HG03575 (cell line): ENCODE measurements at regions not wholly inside any gene's neighbourhood (a gene's known extent, or its start where the extent isn't known, plus 50 kb on each side); places are given as distances from the start of the nearest gene placed in this dataset.

Experiments used
- ATAC-seq: cut with Tn5 transposase; IDR thresholded peaks from one replicate; pipeline ENCODE4 v1.9.1; 2021; ENCODE audit not compliant: unreplicated experiment, insufficient number of reproducible peaks, low FRiP score; ENCODE audit errors: extremely low read depth

- ATAC-seq, result no peak
Measured at GRCh38 chr4:173899813-173900212, 369.8 kb upstream of the HAND2 start.

- no peak for ATAC-seq
Measured at GRCh38 chr4:173891072-173891471, 361.0 kb upstream of the HAND2 start.

- no peak for ATAC-seq
Measured at GRCh38 chr4:173883821-173884220, 353.8 kb upstream of the HAND2 start.

DNA sequence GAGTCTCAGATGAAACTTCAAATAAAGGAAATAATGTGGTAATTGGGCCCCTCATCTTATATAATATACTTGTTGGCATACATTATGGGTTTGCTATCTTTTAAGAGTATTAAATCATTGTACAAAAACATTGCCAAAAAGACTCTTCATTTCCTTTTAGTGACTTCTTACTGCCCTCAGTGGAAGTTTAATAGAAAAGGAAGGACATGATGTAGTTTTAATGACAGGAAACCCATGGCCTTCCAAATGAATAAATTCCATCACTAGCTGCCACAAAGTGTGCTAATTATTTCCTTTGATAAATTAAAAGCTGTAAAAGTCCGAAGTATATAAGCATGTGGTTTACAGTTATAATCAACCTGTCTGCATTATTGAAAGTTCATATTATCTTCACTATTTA lies 350.9 kb upstream of the HAND2 start:
- ATAC-seq, result no peak

DNA sequence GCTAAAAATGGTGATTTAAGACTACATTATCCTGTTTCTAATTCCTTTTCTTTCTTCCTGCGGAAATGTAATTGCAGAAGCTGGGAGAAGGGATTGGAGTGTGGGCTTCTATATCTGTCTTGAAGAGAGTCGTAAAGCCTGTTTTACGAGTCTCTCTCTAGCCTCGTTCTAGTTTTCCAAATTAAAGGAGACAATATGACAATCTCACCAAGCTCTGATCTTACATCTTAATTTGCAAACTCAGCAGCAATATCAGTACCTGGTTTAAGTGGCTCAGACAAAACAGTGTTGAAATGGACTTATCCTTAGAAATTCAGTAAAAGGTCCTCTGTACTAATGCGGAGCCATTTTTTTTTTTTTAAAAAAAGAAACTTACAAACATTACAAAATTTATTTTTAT lies 349.5 kb upstream of the HAND2 start:
- no peak for ATAC-seq

- no peak for ATAC-seq
Measured at GRCh38 chr4:173878701-173879100, 348.7 kb upstream of the HAND2 start.

DNA sequence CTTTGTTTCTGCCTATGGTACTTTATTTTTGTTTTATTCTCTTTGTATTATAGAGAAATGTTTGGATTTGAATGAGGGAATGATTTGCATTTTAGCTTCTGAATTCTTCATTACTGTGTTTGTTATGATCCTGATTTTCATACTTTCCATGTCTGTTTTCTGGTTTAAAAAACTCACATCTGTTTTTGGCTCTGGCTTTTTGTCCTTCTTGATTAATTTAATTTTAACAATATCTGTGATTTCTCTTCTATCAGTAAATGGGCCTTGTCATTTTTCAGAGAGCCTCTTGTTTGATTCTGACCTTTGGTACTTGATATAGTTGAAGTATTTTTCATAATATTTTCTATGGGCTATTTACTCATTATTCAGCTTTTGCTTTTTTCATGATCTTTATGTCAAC lies 341.6 kb upstream of the HAND2 start:
- no peak for ATAC-seq

GRCh38 chr4:173866322-173867026 lies 336.4 kb upstream of the HAND2 start:
- no peak for ATAC-seq

DNA sequence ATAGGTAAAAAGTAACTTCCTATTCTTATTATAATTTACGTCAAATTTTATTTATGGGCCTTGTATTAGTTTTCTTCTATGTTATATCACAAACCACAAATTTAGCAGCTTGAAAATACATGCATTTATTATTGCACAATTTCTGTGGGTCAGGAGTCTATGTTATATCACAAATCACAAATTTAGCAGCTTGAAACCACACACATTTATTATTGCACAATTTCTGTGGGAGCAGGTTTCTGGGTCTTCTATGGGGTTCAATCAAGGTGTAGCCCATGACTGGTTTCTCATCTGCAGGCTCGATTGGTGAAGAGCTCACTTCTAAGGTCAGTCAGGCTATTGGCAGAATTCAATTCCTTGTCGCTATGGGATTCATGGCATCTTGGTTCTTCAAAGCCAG lies 332.7 kb upstream of the HAND2 start:
- ATAC-seq, result no peak

DNA sequence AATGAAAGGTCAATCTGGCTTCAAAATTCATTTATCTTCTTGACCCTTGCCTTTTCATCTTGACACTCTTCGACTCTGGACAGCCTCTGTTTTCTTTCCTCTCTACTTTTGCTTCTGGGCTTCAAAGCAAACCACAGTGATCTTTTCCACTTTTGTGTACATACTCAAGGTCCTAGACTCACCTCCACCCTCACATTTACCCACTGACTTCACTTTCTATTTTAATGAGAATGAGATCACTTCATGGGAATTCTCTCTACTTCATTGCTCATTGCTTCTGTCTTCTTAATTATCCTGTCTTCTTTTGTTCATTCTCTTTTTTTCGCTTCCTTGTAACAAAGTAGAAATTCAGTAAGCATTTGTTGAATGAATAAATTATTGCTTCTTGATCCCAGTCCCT lies 330.1 kb upstream of the HAND2 start:
- no peak for ATAC-seq

DNA sequence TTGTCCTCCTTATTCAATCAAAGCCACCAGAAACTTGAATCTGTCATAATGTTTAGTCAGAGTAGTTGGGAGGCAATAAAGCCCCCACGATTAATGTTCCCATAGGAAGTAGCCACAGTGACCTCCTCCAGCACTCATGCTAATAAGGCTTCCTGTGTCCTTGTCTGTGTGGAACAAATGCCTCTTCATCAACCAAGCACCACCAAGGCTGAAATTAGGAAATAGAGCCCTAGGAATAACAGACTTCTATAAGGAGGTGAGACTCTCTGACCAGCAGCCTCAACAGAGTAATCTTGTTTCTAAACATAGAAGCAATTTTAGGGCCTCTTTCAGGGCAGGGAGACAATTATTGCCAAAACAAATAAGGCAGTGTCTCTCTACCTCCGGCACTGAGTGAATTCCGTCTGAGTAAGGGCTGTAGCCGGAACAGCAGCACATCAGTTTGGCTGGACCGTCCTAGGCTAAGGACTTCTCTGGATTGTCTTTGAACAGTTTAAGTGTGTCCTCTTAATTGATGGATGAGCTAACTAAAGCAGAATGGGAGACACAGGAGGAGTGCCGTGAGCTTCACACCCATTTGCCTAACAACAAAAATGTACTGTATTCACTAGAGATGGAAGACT lies 329.2 kb upstream of the HAND2 start:
- ATAC-seq, result no peak

- no peak for ATAC-seq
Measured at GRCh38 chr4:173858471-173858870, 328.4 kb upstream of the HAND2 start.

DNA sequence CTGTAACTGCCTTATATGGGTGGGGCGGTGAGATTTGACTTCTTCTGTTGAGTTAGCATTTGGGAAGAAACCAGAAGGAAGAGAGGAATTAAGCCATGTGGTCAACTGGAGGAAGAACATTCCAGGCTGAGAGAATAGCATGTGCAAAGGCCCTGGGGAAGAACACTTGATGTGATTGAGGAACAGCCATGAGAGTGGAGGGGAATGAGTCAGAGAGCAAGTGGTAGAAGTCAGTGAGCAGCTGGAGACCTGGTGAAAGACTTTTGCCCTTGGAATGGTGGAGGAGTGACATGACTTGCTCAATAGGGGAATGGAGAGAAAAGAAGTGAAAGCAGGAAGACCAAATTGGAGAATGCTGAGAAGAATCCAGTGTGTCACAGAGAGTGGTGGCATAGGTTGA lies 327.8 kb upstream of the HAND2 start:
- ATAC-seq, result no peak

GRCh38 chr4:173855015-173855414 lies 325.0 kb upstream of the HAND2 start:
- ATAC-seq, result no peak

DNA sequence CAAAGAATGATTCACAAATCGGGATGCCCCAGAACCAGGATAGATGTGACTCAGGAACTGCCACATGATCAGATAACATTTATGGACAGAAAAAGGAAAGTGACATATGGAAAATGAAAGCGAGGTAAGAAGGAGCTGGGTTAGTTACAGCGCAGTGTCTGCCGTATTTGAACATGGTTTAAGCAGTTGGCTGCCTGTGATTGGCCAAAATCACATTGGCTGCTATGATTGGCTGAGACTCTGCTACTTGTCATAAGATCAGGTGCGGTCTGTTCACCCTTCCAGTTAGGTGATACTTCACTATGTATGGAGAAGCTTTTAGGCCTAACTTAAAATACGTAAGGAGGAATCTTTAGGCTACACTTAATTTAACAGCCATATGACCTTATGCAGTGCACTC lies 322.7 kb upstream of the HAND2 start:
- no peak for ATAC-seq

GRCh38 chr4:173845580-173845979 lies 315.6 kb upstream of the HAND2 start:
- ATAC-seq, result no peak

DNA sequence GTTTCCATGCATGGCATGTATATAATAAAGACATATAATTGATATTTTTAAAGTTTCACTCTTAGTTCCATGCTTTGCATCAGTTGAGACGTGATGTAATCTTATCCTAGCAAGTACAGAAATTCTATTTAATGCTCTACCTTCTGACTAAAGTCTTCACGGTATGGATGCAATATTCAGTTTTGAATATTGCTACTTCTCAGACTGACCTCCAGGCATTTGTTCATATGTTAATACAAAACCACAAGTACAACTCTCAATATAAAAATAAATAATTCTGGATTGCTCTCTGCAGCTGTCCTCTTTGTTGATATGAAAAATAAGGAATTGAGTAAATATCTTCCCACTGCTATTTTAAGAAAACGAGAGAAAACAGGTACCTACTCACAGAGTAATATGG lies 309.8 kb upstream of the HAND2 start:
- no peak for ATAC-seq

DNA sequence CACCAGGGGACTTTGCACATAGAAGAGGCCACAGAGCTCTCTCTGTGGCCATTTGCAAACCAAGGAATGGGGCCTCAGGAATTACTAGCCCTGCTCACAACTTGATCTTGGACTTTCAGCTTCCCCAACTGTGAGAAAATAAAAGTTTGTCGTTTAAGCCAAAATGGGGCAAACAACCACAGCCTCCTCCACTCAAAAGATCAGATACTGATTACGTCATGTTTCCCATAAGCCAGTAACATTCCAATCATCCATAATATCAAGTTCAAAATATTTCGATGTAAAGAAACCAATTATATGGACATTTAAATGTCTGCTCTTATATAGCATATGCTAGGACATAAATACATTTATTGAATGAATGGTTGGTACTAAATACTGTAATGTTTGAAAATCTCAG lies 307.5 kb upstream of the HAND2 start:
- no peak for ATAC-seq

- no peak for ATAC-seq
Measured at GRCh38 chr4:173835903-173836302, 305.9 kb upstream of the HAND2 start.

GRCh38 chr4:173834151-173834550 lies 304.1 kb upstream of the HAND2 start:
- ATAC-seq, result no peak

- no peak for ATAC-seq
Measured at GRCh38 chr4:173829565-173829964, 299.5 kb upstream of the HAND2 start.
